ENCODE measurements at regions not wholly inside any gene's neighbourhood (a gene's known extent, or its start where the extent isn't known, plus 50 kb on each side); places are given as distances from the start of the nearest gene placed in this dataset.

DNA sequence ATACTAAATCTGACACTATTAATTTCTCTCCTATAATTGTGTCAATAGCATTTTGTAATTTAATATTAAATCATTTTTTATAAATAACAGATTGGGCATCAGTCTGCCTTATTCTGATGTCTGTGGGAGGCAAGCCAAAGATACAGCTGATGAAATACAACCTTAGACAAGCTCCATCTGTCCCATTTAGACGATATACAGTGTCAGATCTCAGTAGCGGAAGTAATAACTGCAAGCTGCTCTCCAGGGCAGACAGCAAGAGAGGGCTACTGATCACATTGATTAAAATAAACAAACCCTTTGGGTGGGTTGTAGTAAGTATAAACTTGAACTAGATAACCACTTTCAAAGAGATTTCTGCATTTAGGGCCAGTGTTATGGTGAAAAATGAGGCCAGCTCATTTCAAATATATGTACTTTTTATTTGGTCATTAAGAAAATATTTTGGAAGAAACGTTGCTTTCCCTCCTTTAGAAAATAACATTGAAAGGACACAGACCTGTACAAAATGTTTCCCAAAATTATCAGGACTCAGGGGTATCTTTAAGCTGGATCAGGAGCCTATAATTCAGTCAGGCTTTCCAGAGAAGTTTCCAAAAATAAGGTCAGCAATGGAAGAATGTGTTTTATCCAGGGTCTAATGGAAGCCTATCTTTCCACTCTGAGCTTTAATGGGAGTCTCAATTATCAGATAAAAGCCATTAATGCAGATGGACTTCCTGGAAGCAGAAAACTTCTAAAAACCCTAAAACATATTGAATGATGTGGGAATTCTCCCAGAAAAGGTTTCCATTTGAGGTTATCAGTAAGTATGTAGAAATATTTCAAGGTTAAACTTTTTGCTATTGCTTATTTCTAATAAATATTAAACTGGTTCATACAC is 1028.8 kb upstream of the IGFBP7 start:
- H3K27ac ChIP-seq = no peak overlapping the region
- H3K4me3 ChIP-seq = no peak overlapping the region
- no peaks in the 10 kb centered on the region for H3K36me3 ChIP-seq
- no peaks in the 10 kb centered on the region for H3K27me3 ChIP-seq (replicated peaks in 1 of 7)
- intact Hi-C loops (cut with DNase I; ENCODE audit: low total_unique reads) = no loop called here
- H3K9me3 ChIP-seq = no peaks in the 10 kb centered on the region
- TF ChIP-seq POLR2AphosphoS5 (IDR thresholded peaks at IDR 0.05) (no peak), POLR2A (IDR thresholded peaks at IDR 0.05) (no peak)
- TF ChIP-seq, protein P1, sequence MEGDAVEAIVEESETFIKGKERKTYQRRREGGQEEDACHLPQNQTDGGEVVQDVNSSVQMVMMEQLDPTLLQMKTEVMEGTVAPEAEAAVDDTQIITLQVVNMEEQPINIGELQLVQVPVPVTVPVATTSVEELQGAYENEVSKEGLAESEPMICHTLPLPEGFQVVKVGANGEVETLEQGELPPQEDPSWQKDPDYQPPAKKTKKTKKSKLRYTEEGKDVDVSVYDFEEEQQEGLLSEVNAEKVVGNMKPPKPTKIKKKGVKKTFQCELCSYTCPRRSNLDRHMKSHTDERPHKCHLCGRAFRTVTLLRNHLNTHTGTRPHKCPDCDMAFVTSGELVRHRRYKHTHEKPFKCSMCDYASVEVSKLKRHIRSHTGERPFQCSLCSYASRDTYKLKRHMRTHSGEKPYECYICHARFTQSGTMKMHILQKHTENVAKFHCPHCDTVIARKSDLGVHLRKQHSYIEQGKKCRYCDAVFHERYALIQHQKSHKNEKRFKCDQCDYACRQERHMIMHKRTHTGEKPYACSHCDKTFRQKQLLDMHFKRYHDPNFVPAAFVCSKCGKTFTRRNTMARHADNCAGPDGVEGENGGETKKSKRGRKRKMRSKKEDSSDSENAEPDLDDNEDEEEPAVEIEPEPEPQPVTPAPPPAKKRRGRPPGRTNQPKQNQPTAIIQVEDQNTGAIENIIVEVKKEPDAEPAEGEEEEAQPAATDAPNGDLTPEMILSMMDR (IDR thresholded peaks at IDR 0.05 in 8 of 11, conservative IDR thresholded peaks at IDR 0.05 in 3 of 11) = no peak
- 38 to 61% (median 56%) methylated on average over 3 of the region's 3 CpGs for WGBS, 5 donors
- H3K4me1 ChIP-seq = no peaks in the 10 kb centered on the region
- DNase-seq = no peak

DNA sequence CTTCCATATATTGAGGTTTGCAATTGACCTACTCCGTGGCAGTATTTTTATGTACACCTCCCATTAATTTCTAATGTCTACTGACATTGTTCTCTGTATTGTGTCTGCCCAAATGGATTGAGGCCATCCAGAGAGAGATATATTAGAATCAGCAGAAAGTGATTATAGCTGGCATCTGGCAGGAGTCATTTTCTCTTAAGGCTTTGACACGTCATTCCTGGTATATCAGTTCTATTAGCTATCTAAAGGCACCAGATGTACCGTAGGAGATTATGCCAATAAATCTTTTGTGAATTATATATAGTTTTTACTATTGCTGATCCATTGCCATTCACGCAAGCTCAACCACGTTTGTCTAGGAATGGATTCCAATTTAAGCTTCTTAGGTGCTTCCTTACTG is 1026.4 kb upstream of the IGFBP7 start:
- Histone ChIP-seq H3K36me3 (no peaks in the 10 kb centered on the region), H3K4me3 (no peak overlapping the region), H3K27ac (no peak overlapping the region), H3K27me3 (replicated peaks in 1 of 7) (no peaks in the 10 kb centered on the region), H3K4me1 (no peaks in the 10 kb centered on the region), H3K9me3 (peaks cover 0 to 5% (median 0%) of the 10 kb centered on the region in 8 donors)
- no peak for DNase-seq
- intact Hi-C loops (cut with DNase I; ENCODE audit: low total_unique reads) = no loop called here
- WGBS, 5 donors = 78 to 85% (median 83%) methylated on average over 5 of the region's 5 CpGs
- no peak for TF ChIP-seq POLR2A (IDR thresholded peaks at IDR 0.05)
- no peak for TF ChIP-seq POLR2AphosphoS5 (IDR thresholded peaks at IDR 0.05)
- TF ChIP-seq, protein P1 (IDR thresholded peaks at IDR 0.05 in 8 of 11, conservative IDR thresholded peaks at IDR 0.05 in 3 of 11) = no peak

DNA sequence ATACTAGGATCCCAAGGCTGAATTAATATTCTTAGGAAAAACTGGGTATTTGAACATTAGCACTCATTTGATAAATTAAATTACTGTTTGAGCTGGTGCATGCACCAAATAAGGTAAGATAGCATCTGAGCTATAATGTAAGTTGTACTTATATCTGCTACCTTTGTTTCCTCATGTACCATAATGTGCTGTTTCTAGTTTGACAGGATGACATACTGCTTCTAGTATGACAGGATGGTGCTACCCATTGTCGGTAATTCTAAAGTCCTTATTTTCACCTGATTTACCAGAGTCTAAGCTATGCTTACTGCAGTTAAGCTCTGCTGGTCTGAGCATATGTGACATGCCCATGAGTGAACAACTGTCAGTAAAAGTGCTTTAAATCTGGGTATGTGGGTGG is 1017.5 kb upstream of the IGFBP7 start:
- DNase-seq = no peak
- no peaks in the 10 kb centered on the region for H3K36me3 ChIP-seq
- H3K27me3 ChIP-seq (replicated peaks in 1 of 7) = no peaks in the 10 kb centered on the region
- no peak overlapping the region for H3K4me3 ChIP-seq
- 72 to 91% (median 81%) methylated on average over 1 of the region's 1 CpG for whole genome bisulfite sequencing, 5 donors
- H3K27ac ChIP-seq = no peak overlapping the region
- no peak for TF ChIP-seq POLR2AphosphoS5 (IDR thresholded peaks at IDR 0.05)
- H3K9me3 ChIP-seq = peaks cover 0 to 10% (median 0%) of the 10 kb centered on the region in 8 donors
- intact Hi-C loops (cut with DNase I; ENCODE audit: low total_unique reads) = no loop called here
- H3K4me1 ChIP-seq = no peaks in the 10 kb centered on the region

DNA sequence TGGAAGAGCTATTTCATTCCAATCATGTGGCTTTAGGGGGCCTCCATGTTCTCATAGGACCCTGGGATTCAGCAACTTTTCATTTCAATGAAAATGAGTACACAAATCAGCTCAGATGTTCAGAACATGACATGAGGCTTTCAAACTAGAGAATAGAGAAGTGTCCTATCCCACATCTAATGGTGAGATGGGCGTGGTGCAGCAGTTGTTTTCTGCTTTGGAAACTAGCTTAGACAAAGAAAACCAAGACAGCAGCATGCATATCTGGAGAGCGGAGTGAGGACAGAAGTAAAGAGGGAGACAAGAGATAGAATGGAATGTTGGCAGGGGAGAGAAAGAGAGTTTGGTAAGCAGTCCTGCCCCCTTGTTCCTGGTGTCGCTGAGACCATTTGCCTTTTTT is 1009.1 kb upstream of the IGFBP7 start:
- TF ChIP-seq POLR2A (IDR thresholded peaks at IDR 0.05) = no peak
- TF ChIP-seq POLR2AphosphoS5 (IDR thresholded peaks at IDR 0.05) = no peak
- TF ChIP-seq, protein P1 (IDR thresholded peaks at IDR 0.05 in 8 of 11, conservative IDR thresholded peaks at IDR 0.05 in 3 of 11) = no peak
- WGBS, 5 donors = 82 to 88% (median 86%) methylated on average over 3 of the region's 3 CpGs
- intact Hi-C loops (cut with DNase I; ENCODE audit: low total_unique reads) = no loop called here
- H3K9me3 ChIP-seq = peaks cover 0 to 4% (median 0%) of the 10 kb centered on the region in 8 donors
- DNase-seq = no peak
- no peaks in the 10 kb centered on the region for H3K36me3 ChIP-seq
- H3K27me3 ChIP-seq (replicated peaks in 1 of 7) = no peaks in the 10 kb centered on the region
- H3K4me1 ChIP-seq = no peaks in the 10 kb centered on the region
- H3K27ac ChIP-seq = no peak overlapping the region
- no peak overlapping the region for H3K4me3 ChIP-seq

All from spleen (tissue), 11 donors.